ENCODE measurements at regions not wholly inside any gene's neighbourhood (a gene's known extent, or its start where the extent isn't known, plus 50 kb on each side); places are given as distances from the start of the nearest gene placed in this dataset.
"Not testable (repeated sequence)": the region's sequence is repeated elsewhere in the genome, so short reads cannot be mapped to it uniquely, and the experiment has no call there.

GRCh38 chr10:47680848-47681637 lies 82.3 kb downstream of the SYT15B start:
- TF ChIP-seq EZH2 (IDR thresholded peaks at IDR 0.05); POLR2AphosphoS5 (IDR thresholded peaks at IDR 0.05; ENCODE audit: borderline replicate concordance, low read depth, low read length); FOXP2 (optimal IDR thresholded peaks at IDR 0.05; ENCODE audit: control extremely low read depth, extremely low read length, insufficient read depth): not testable (repeated sequence)
